GM12864 (cell line): ENCODE measurements at regions not wholly inside any gene's neighbourhood (a gene's known extent, or its start where the extent isn't known, plus 50 kb on each side); places are given as distances from the start of the nearest gene placed in this dataset.

ENCODE experiments used
- DNase-seq: peaks from one replicate; pipeline ENCODE4 v3.0.0-alpha.2; 2011; ENCODE audit warnings: low read depth
- H3K4me3 ChIP-seq: 2 replicates; pipeline ENCODE4 v1.5.1; 2011; ENCODE audit warnings: mild to moderate bottlenecking, low read depth, low read length, control low read depth
- CTCF ChIP-seq: IDR thresholded peaks from 2 replicates; pipeline ENCODE4 v1.5.1; 2011; ENCODE audit warnings: low read depth, mild to moderate bottlenecking, moderate library complexity, low read length, control low read depth, inconsistent platforms; ENCODE audit errors: missing control alignments

GRCh38 chr1:60274422-60275290, 201.1 kb upstream of the C1orf87 start:
- H3K4me3 ChIP-seq, result no peak overlapping the region
- no peak for TF ChIP-seq CTCF
- DNase-seq, result no peak

- no peak for TF ChIP-seq CTCF
- no peak for DNase-seq
- H3K4me3 ChIP-seq, result no peak overlapping the region
Measured at GRCh38 chr1:60273185-60273584, 199.6 kb upstream of the C1orf87 start.

- no peak for DNase-seq
- no peak for TF ChIP-seq CTCF
- H3K4me3 ChIP-seq, result no peak overlapping the region
Measured at GRCh38 chr1:60271041-60271440, 197.5 kb upstream of the C1orf87 start.

- no peak for TF ChIP-seq CTCF
- H3K4me3 ChIP-seq, result no peak overlapping the region
- DNase-seq, result no peak
Measured at GRCh38 chr1:60268451-60268850, 194.9 kb upstream of the C1orf87 start.

- no peak for TF ChIP-seq CTCF
- DNase-seq, result no peak
- H3K4me3 ChIP-seq, result no peak overlapping the region
Measured at GRCh38 chr1:60265560-60266535, 192.3 kb upstream of the C1orf87 start.

- no peak overlapping the region for H3K4me3 ChIP-seq
- no peak for TF ChIP-seq CTCF
- DNase-seq, result no peak
Measured at GRCh38 chr1:60262701-60263100, 189.1 kb upstream of the C1orf87 start.
